ENCODE measurements at regions not wholly inside any gene's neighbourhood (a gene's known extent, or its start where the extent isn't known, plus 50 kb on each side); places are given as distances from the start of the nearest gene placed in this dataset.
"Not testable (repeated sequence)": the region's sequence is repeated elsewhere in the genome, so short reads cannot be mapped to it uniquely, and the experiment has no call there.

- no peak for DNase-seq
Measured at GRCh38 chr15:87576486-87577176, 679.9 kb downstream of the NTRK3 start.

- DNase-seq: no peak
Measured at GRCh38 chr15:87575896-87576473, 680.6 kb downstream of the NTRK3 start.

GRCh38 chr15:87573534-87573933, 683.0 kb downstream of the NTRK3 start:
- DNase-seq: no peak

GRCh38 chr15:87573039-87573438, 683.5 kb downstream of the NTRK3 start:
- no peak for DNase-seq

- DNase-seq: no peak
Measured at GRCh38 chr15:87572381-87572910, 684.1 kb downstream of the NTRK3 start.

GRCh38 chr15:87570206-87570605, 686.3 kb downstream of the NTRK3 start:
- DNase-seq: peak; percentile 2

- DNase-seq: no peak
Measured at GRCh38 chr15:87569581-87569980, 687.0 kb downstream of the NTRK3 start.

- DNase-seq: no peak
Measured at GRCh38 chr15:87567406-87568030, 689.0 kb downstream of the NTRK3 start.

- DNase-seq: no peak
Measured at GRCh38 chr15:87566236-87566635, 690.3 kb downstream of the NTRK3 start.

- DNase-seq: no peak
Measured at GRCh38 chr15:87564681-87565080, 691.9 kb downstream of the NTRK3 start.

- DNase-seq: no peak
Measured at GRCh38 chr15:87563869-87564268, 692.7 kb downstream of the NTRK3 start.

GRCh38 chr15:87562203-87562602, 694.3 kb downstream of the NTRK3 start:
- DNase-seq: no peak

- DNase-seq: no peak
Measured at GRCh38 chr15:87561641-87562040, 694.9 kb downstream of the NTRK3 start.

GRCh38 chr15:87557881-87558280, 698.7 kb downstream of the NTRK3 start:
- DNase-seq: no peak

GRCh38 chr15:87556886-87557285, 699.7 kb downstream of the NTRK3 start:
- no peak for DNase-seq

- DNase-seq: no peak
Measured at GRCh38 chr15:87549860-87550259, 706.7 kb downstream of the NTRK3 start.

- DNase-seq: no peak
Measured at GRCh38 chr15:87549296-87549695, 707.2 kb downstream of the NTRK3 start.

- DNase-seq: not testable (repeated sequence)
Measured at GRCh38 chr15:87548590-87548989, 707.9 kb downstream of the NTRK3 start.

GRCh38 chr15:87547470-87548181, 708.9 kb downstream of the NTRK3 start:
- no peak for DNase-seq

- no peak for DNase-seq
Measured at GRCh38 chr15:87538327-87538834, 718.2 kb downstream of the NTRK3 start.

- DNase-seq: no peak
Measured at GRCh38 chr15:87537295-87537694, 719.2 kb downstream of the NTRK3 start.

GRCh38 chr15:87533637-87534036, 722.9 kb downstream of the NTRK3 start:
- not testable (repeated sequence) for DNase-seq

GRCh38 chr15:87528873-87529272, 727.7 kb downstream of the NTRK3 start:
- no peak for DNase-seq
